GM23338 (cell line): ENCODE measurements at regions not wholly inside any gene's neighbourhood (a gene's known extent, or its start where the extent isn't known, plus 50 kb on each side); places are given as distances from the start of the nearest gene placed in this dataset.

ENCODE experiments used
- ATAC-seq: fragments of 200-7000 bp; cut with Tn5 transposase; 3 replicates; pipeline ENCODE4 v1.9.1; 2020
- DNase-seq: peaks from one replicate; pipeline ENCODE4 v3.0.0-alpha.2; 2015; ENCODE audit warnings: low spot score
- H2AFZ ChIP-seq: fragments of 200-600 bp; sonication (generic); 2 replicates; pipeline ENCODE4 v1.8.0; 2016; ENCODE audit warnings: antibody characterized with exemption, mild to moderate bottlenecking, moderate library complexity
- H3F3A ChIP-seq: fragments of 200-600 bp; sonication (generic); replicated peaks from 2 replicates; pipeline ENCODE4 v1.8.0; 2017; ENCODE audit warnings: antibody characterized with exemption, mixed run types, low read depth
- H3K27ac ChIP-seq: fragments of 200-600 bp; sonication (generic); 2 replicates; pipeline ENCODE4 v1.6.1; 2016; ENCODE audit warnings: low read depth
- H3K27me3 ChIP-seq: fragments of 200-600 bp; sonication (generic); 2 replicates; pipeline ENCODE4 v1.8.0; 2016; ENCODE audit warnings: mild to moderate bottlenecking, mixed run types, moderate library complexity; ENCODE audit not compliant: insufficient read depth
- H3K36me3 ChIP-seq: fragments of 200-600 bp; sonication (generic); 2 replicates; pipeline ENCODE4 v1.8.0; 2016; ENCODE audit warnings: mild to moderate bottlenecking; ENCODE audit not compliant: insufficient read depth
- H3K4me1 ChIP-seq: fragments of 200-600 bp; sonication (generic); 2 replicates; pipeline ENCODE4 v1.8.0; 2016; ENCODE audit warnings: mild to moderate bottlenecking, moderate library complexity; ENCODE audit not compliant: insufficient read depth
- H3K4me2 ChIP-seq: fragments of 200-600 bp; sonication (generic); 2 replicates; pipeline ENCODE4 v1.7.1; 2017; ENCODE audit warnings: mixed run types
- H3K4me3 ChIP-seq: fragments of 200-600 bp; sonication (generic); 2 replicates; pipeline ENCODE4 v1.6.1; 2016; ENCODE audit warnings: mixed run types
- H3K79me2 ChIP-seq: fragments of 200-600 bp; sonication (generic); replicated peaks from 2 replicates; pipeline ENCODE4 v1.8.0; 2017; ENCODE audit warnings: mild to moderate bottlenecking; ENCODE audit not compliant: insufficient read depth
- H3K9me2 ChIP-seq: fragments of 200-600 bp; sonication (generic); 2 replicates; pipeline ENCODE4 v1.8.0; 2017; ENCODE audit not compliant: insufficient read depth
- H4K20me1 ChIP-seq: fragments of 200-600 bp; sonication (generic); replicated peaks from 2 replicates; pipeline ENCODE4 v1.8.0; 2017; ENCODE audit warnings: mild to moderate bottlenecking; ENCODE audit not compliant: insufficient read depth
- H3K27ac Mint-ChIP-seq: 2 replicates; pipeline ENCODE4 v1.8.0; 2020; ENCODE audit warnings: inconsistent platforms, mild to moderate bottlenecking, moderate library complexity, mixed read lengths
- H3K27me3 Mint-ChIP-seq: 3 replicates; pipeline ENCODE4 v1.8.0; 2022; ENCODE audit warnings: low read depth, mild to moderate bottlenecking, moderate library complexity, mixed read lengths, inconsistent platforms; ENCODE audit not compliant: insufficient read depth, poor library complexity
- H3K36me3 Mint-ChIP-seq: 3 replicates; pipeline ENCODE4 v1.8.0; 2021; ENCODE audit warnings: low read depth, mild to moderate bottlenecking, inconsistent platforms, moderate library complexity, mixed read lengths
- H3K4me1 Mint-ChIP-seq: 3 replicates; pipeline ENCODE4 v1.8.0; 2020; ENCODE audit warnings: mild to moderate bottlenecking, inconsistent platforms, mixed read lengths
- H3K4me3 Mint-ChIP-seq: 3 replicates; pipeline ENCODE4 v1.8.0; 2021; ENCODE audit warnings: moderate library complexity, mild to moderate bottlenecking, inconsistent platforms, mixed read lengths
- H3K9me3 Mint-ChIP-seq: 3 replicates; pipeline ENCODE4 v1.8.0; 2020; ENCODE audit warnings: moderate library complexity, mild to moderate bottlenecking, inconsistent platforms, mixed read lengths
- CREB1 ChIP-seq: fragments of 250-450 bp; sonication (Bioruptor Pico); IDR thresholded peaks from 2 replicates; pipeline ENCODE4 v1.5.0; 2020; ENCODE audit warnings: low read depth, mild to moderate bottlenecking, moderate library complexity
- EZH2 ChIP-seq: fragments of 200-600 bp; sonication (generic); IDR thresholded peaks from one replicate; pipeline ENCODE4 v1.8.0; 2017; ENCODE audit warnings: antibody characterized with exemption, mild to moderate bottlenecking, low read depth; ENCODE audit not compliant: unreplicated experiment
- JUNB ChIP-seq: IDR thresholded peaks from one replicate; pipeline ENCODE4 v1.6.1; 2016; ENCODE audit warnings: antibody characterized with exemption; ENCODE audit not compliant: unreplicated experiment
- NANOG ChIP-seq: IDR thresholded peaks from 2 replicates; pipeline ENCODE4 v1.6.1; 2016; ENCODE audit warnings: antibody characterized with exemption, borderline replicate concordance
- POLR2AphosphoS5 ChIP-seq: IDR thresholded peaks from 2 replicates; pipeline ENCODE4 v1.6.1; 2016; ENCODE audit warnings: antibody characterized with exemption, low read depth
- ZNF114 ChIP-seq: fragments of 250-450 bp; sonication (Bioruptor Pico); IDR thresholded peaks from 2 replicates; pipeline ENCODE4 v1.5.0; 2020; ENCODE audit warnings: mild to moderate bottlenecking, moderate library complexity
- ZNF331 ChIP-seq: fragments of 250-450 bp; sonication (Bioruptor Pico); IDR thresholded peaks from 2 replicates; pipeline ENCODE4 v1.5.0; 2020; ENCODE audit warnings: low read depth, mild to moderate bottlenecking, moderate library complexity
- TF ChIP-seq, protein P1 (sequence below), 2 experiments: fragments of 200-600 bp in 1 of 2; sonication (generic) in 1 of 2; conservative IDR thresholded peaks; 2 replicates each; pipeline versions ENCODE4 v1.5.1 to v1.6.1; 2016 to 2017; ENCODE audit warnings: antibody characterized with exemption in 2 of 2, low read depth in 2 of 2, mild to moderate bottlenecking in 2 of 2, moderate library complexity in 1 of 2
- TF ChIP-seq, protein P2 (sequence below): IDR thresholded peaks from 2 replicates; pipeline ENCODE4 v1.6.1; 2016; ENCODE audit warnings: antibody characterized with exemption
- TF ChIP-seq, protein P3 (sequence below): IDR thresholded peaks from one replicate; pipeline ENCODE4 v1.6.1; 2018; ENCODE audit warnings: antibody characterized with exemption; ENCODE audit not compliant: unreplicated experiment

DNA sequence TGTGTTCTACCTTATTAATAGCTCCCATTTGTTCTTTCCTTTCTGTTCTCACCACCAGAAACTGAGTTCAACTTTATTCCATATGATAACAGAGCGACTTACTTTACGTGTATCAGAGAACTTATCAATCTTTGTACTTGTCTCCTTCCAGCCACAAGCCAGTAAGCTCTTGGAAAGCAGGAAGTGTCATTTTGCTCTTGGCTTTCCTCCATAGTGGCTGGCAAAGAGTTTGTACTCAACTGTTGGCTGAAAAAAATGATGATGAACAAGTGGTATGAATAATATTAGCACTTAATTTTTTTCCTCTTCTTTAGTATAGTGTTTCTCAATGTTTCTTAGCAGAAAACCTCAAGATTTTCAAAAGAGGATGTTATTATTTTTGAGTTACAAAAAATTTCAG, 182.4 kb upstream of the TOM1L1 start:
- Histone ChIP-seq H3K4me1 (no peaks in the 10 kb centered on the region), H3K27ac (no peak overlapping the region), H4K20me1 (no peaks in the 10 kb centered on the region), H3K9me2 (no peaks in the 10 kb centered on the region), H3K27me3 (no peaks in the 10 kb centered on the region), H3K4me3 (no peak overlapping the region), H3K4me2 (no peak overlapping the region), H3K36me3 (no peaks in the 10 kb centered on the region), H3F3A (no peaks in the 10 kb centered on the region), H2AFZ (no peak overlapping the region), H3K79me2 (no peaks in the 10 kb centered on the region)
- DNase-seq (no peak), ATAC-seq (no peak)
- Mint-ChIP-seq H3K4me3 (no peak overlapping the region), H3K27ac (no peak overlapping the region), H3K27me3 (no peaks in the 10 kb centered on the region), H3K4me1 (no peaks in the 10 kb centered on the region), H3K36me3 (no peaks in the 10 kb centered on the region; the same call in 2 of the 3 replicates), H3K9me3 (peaks cover 4% of the 10 kb centered on the region; the same call in 2 of the 3 replicates)
- no peak for TF ChIP-seq JUNB
- TF ChIP-seq ZNF114 (CRISPR knock-in tag), result no peak

DNA sequence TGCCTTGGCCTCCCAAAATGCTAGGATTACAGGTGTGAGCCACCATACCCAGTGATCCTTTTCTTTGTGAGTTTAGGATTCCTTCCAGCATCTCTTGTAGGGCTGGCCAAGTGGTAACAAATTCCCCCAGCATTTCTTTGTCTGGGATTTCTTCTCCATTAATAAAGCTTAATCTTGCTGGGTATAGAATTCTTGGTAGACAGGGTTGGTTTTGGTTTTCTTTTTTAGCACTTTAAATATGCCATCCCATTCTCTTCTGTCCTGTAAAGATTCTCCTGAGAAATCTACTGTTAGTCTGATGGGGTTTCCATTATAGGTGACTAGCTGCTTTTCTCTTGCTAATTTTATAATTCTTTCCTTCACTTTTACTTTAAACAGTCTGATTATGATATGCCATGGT, 173.0 kb upstream of the TOM1L1 start:
- DNase-seq, result no peak
- no peak for TF ChIP-seq NANOG
- Mint-ChIP-seq H3K9me3 (peaks cover 62% of the 10 kb centered on the region), H3K4me1 (no peaks in the 10 kb centered on the region), H3K27me3 (no peaks in the 10 kb centered on the region), H3K36me3 (peaks cover 46% of the 10 kb centered on the region), H3K4me3 (no peak overlapping the region), H3K27ac (no peak overlapping the region)
- H3K4me3 ChIP-seq, result no peak overlapping the region
- peaks cover 14% of the 10 kb centered on the region; the same call in 1 of the 2 replicates for H3K36me3 ChIP-seq
- H2AFZ ChIP-seq, result no peak overlapping the region
- H3K27me3 ChIP-seq, result no peaks in the 10 kb centered on the region
- H3K4me2 ChIP-seq, result no peak overlapping the region
- ATAC-seq, result no peak
- no peaks in the 10 kb centered on the region for H3F3A ChIP-seq
- no peaks in the 10 kb centered on the region for H3K9me2 ChIP-seq
- no peaks in the 10 kb centered on the region for H4K20me1 ChIP-seq
- no peaks in the 10 kb centered on the region for H3K4me1 ChIP-seq
- H3K27ac ChIP-seq, result no peak overlapping the region
- no peaks in the 10 kb centered on the region for H3K79me2 ChIP-seq

DNA sequence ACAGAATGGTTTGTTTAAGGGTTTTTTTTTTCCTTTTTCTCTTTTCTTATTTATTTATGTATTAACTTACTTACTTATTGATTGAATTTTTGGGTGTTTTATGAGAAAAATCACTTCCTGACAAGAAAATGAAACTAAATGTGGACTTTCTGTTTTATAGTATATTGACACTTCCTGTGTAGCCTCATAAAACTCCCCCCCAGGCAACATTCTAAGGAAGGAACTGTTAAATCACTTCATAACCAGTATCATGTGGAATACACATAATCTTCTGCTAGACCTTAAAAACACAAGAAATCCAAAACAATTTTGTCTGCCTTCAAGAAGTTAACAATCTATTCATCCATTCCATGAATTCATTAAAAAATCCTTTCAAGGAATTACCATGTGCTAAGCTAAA, 164.1 kb upstream of the TOM1L1 start:
- no peaks in the 10 kb centered on the region for H3K36me3 ChIP-seq
- DNase-seq (no peak), ATAC-seq (no peak)
- H3K79me2 ChIP-seq, result no peaks in the 10 kb centered on the region
- Mint-ChIP-seq H3K9me3 (peaks cover 16% of the 10 kb centered on the region; the same call in 2 of the 3 replicates), H3K36me3 (peaks cover 11% of the 10 kb centered on the region; the same call in 1 of the 3 replicates), H3K27ac (no peak overlapping the region), H3K27me3 (peaks cover 2% of the 10 kb centered on the region), H3K4me3 (no peak overlapping the region), H3K4me1 (no peaks in the 10 kb centered on the region)
- H3K9me2 ChIP-seq, result 0 out of 2 replicates have a peak, but pooled peaks cover 4% of the 10 kb centered on the region
- H3K4me1 ChIP-seq, result no peaks in the 10 kb centered on the region
- no peak overlapping the region for H2AFZ ChIP-seq
- H3K27me3 ChIP-seq, result no peaks in the 10 kb centered on the region
- H3K4me2 ChIP-seq, result no peak overlapping the region
- H3K27ac ChIP-seq, result no peak overlapping the region
- H3F3A ChIP-seq, result no peaks in the 10 kb centered on the region
- H4K20me1 ChIP-seq, result no peaks in the 10 kb centered on the region
- no peak overlapping the region for H3K4me3 ChIP-seq
- no peak for TF ChIP-seq NANOG
- TF ChIP-seq POLR2AphosphoS5, result no peak
- TF ChIP-seq CREB1 (CRISPR knock-in tag), result no peak
- no peak for TF ChIP-seq EZH2
- TF ChIP-seq, protein P1, sequence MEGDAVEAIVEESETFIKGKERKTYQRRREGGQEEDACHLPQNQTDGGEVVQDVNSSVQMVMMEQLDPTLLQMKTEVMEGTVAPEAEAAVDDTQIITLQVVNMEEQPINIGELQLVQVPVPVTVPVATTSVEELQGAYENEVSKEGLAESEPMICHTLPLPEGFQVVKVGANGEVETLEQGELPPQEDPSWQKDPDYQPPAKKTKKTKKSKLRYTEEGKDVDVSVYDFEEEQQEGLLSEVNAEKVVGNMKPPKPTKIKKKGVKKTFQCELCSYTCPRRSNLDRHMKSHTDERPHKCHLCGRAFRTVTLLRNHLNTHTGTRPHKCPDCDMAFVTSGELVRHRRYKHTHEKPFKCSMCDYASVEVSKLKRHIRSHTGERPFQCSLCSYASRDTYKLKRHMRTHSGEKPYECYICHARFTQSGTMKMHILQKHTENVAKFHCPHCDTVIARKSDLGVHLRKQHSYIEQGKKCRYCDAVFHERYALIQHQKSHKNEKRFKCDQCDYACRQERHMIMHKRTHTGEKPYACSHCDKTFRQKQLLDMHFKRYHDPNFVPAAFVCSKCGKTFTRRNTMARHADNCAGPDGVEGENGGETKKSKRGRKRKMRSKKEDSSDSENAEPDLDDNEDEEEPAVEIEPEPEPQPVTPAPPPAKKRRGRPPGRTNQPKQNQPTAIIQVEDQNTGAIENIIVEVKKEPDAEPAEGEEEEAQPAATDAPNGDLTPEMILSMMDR (conservative IDR thresholded peaks at IDR 0.05; ENCODE audit: low read depth in 2 of 2), result no peak
- TF ChIP-seq ZNF114 (CRISPR knock-in tag), result no peak
- TF ChIP-seq, protein P2, sequence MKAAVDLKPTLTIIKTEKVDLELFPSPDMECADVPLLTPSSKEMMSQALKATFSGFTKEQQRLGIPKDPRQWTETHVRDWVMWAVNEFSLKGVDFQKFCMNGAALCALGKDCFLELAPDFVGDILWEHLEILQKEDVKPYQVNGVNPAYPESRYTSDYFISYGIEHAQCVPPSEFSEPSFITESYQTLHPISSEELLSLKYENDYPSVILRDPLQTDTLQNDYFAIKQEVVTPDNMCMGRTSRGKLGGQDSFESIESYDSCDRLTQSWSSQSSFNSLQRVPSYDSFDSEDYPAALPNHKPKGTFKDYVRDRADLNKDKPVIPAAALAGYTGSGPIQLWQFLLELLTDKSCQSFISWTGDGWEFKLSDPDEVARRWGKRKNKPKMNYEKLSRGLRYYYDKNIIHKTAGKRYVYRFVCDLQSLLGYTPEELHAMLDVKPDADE, result no peak
- TF ChIP-seq, protein P3, sequence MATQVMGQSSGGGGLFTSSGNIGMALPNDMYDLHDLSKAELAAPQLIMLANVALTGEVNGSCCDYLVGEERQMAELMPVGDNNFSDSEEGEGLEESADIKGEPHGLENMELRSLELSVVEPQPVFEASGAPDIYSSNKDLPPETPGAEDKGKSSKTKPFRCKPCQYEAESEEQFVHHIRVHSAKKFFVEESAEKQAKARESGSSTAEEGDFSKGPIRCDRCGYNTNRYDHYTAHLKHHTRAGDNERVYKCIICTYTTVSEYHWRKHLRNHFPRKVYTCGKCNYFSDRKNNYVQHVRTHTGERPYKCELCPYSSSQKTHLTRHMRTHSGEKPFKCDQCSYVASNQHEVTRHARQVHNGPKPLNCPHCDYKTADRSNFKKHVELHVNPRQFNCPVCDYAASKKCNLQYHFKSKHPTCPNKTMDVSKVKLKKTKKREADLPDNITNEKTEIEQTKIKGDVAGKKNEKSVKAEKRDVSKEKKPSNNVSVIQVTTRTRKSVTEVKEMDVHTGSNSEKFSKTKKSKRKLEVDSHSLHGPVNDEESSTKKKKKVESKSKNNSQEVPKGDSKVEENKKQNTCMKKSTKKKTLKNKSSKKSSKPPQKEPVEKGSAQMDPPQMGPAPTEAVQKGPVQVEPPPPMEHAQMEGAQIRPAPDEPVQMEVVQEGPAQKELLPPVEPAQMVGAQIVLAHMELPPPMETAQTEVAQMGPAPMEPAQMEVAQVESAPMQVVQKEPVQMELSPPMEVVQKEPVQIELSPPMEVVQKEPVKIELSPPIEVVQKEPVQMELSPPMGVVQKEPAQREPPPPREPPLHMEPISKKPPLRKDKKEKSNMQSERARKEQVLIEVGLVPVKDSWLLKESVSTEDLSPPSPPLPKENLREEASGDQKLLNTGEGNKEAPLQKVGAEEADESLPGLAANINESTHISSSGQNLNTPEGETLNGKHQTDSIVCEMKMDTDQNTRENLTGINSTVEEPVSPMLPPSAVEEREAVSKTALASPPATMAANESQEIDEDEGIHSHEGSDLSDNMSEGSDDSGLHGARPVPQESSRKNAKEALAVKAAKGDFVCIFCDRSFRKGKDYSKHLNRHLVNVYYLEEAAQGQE, result no peak
- TF ChIP-seq JUNB, result no peak
- no peak for TF ChIP-seq ZNF331 (CRISPR knock-in tag)
